ENCODE measurements at regions not wholly inside any gene's neighbourhood (a gene's known extent, or its start where the extent isn't known, plus 50 kb on each side); places are given as distances from the start of the nearest gene placed in this dataset.
A peak's percentile ranks its signal among the peaks of the same experiment; 100 is the strongest.

GRCh38 chr6:132929141-132929540 lies 114.8 kb downstream of the RPS12 start:
- no peak for TF ChIP-seq CTCF (IDR thresholded peaks at IDR 0.05; ENCODE audit: unreplicated experiment)
- no TSS peak for BruUV-seq (replicated peaks)
- no peak overlapping the region for H3K27ac Mint-ChIP-seq (ENCODE audit: low read depth, unreplicated experiment)
- peaks cover 69% of the 10 kb centered on the region for H3K27me3 Mint-ChIP-seq (ENCODE audit: insufficient read depth, unreplicated experiment)
- no peak overlapping the region for H3K4me3 Mint-ChIP-seq (ENCODE audit: unreplicated experiment)
- POLR2A ChIA-PET = no interaction called here
- no peaks in the 10 kb centered on the region for H3K4me1 Mint-ChIP-seq (ENCODE audit: insufficient read depth, unreplicated experiment)
- peaks cover 7% of the 10 kb centered on the region for H3K36me3 Mint-ChIP-seq (ENCODE audit: insufficient read depth, unreplicated experiment)
- CTCF ChIA-PET = interaction anchor here (0.6 to 0.8 kb wide), 2 partner anchors 9 to 19 kb away, joined by 3 to 5 read pairs; no protein-coding TSS in a partner anchor
- intact Hi-C loops (cut with micrococcal nuclease) = no loop called here
- no peak for DNase-seq (ENCODE audit: unreplicated experiment)
- no peaks in the 10 kb centered on the region for H3K9me3 Mint-ChIP-seq (ENCODE audit: unreplicated experiment)

GRCh38 chr6:132931313-132931712 lies 116.9 kb downstream of the RPS12 start:
- CTCF ChIA-PET = no interaction called here
- Mint-ChIP-seq H3K4me1 (ENCODE audit: insufficient read depth, unreplicated experiment) (no peaks in the 10 kb centered on the region), H3K9me3 (ENCODE audit: unreplicated experiment) (no peaks in the 10 kb centered on the region), H3K27me3 (ENCODE audit: insufficient read depth, unreplicated experiment) (peaks cover 81% of the 10 kb centered on the region), H3K27ac (ENCODE audit: low read depth, unreplicated experiment) (no peak overlapping the region), H3K4me3 (ENCODE audit: unreplicated experiment) (no peak overlapping the region), H3K36me3 (ENCODE audit: insufficient read depth, unreplicated experiment) (peaks cover 7% of the 10 kb centered on the region)
- TF ChIP-seq CTCF (IDR thresholded peaks at IDR 0.05; ENCODE audit: unreplicated experiment) = no peak
- no TSS peak for BruUV-seq (replicated peaks)
- POLR2A ChIA-PET = no interaction called here
- no peak for DNase-seq (ENCODE audit: unreplicated experiment)
- intact Hi-C loops (cut with micrococcal nuclease) = no loop called here

- Mint-ChIP-seq H3K9me3 (ENCODE audit: unreplicated experiment) (no peaks in the 10 kb centered on the region), H3K4me1 (ENCODE audit: insufficient read depth, unreplicated experiment) (no peaks in the 10 kb centered on the region)
- DNase-seq (ENCODE audit: unreplicated experiment) = peak; percentile 12
Measured at GRCh38 chr6:132931936-132932514, 117.7 kb downstream of the RPS12 start.

GRCh38 chr6:132932588-132932987 lies 118.2 kb downstream of the RPS12 start:
- H3K4me1 Mint-ChIP-seq (ENCODE audit: insufficient read depth, unreplicated experiment) = peaks cover 2% of the 10 kb centered on the region

More at GRCh38 chr6:132931936-132932514, 117.7 kb downstream of the RPS12 start:
- intact Hi-C loops (cut with micrococcal nuclease) = no loop called here
- no TSS peak for BruUV-seq (replicated peaks)
- no peak overlapping the region for H3K27ac Mint-ChIP-seq (ENCODE audit: low read depth, unreplicated experiment)
- no peak overlapping the region for H3K4me3 Mint-ChIP-seq (ENCODE audit: unreplicated experiment)
- H3K27me3 Mint-ChIP-seq (ENCODE audit: insufficient read depth, unreplicated experiment) = peaks cover 75% of the 10 kb centered on the region
- TF ChIP-seq CTCF (IDR thresholded peaks at IDR 0.05; ENCODE audit: unreplicated experiment) = no peak
- H3K36me3 Mint-ChIP-seq (ENCODE audit: insufficient read depth, unreplicated experiment) = peaks cover 7% of the 10 kb centered on the region
- ChIA-PET CTCF (no interaction called here), POLR2A (no interaction called here)

More at GRCh38 chr6:132932588-132932987, 118.2 kb downstream of the RPS12 start:
- Mint-ChIP-seq H3K27ac (ENCODE audit: low read depth, unreplicated experiment) (no peak overlapping the region), H3K36me3 (ENCODE audit: insufficient read depth, unreplicated experiment) (peaks cover 7% of the 10 kb centered on the region), H3K27me3 (ENCODE audit: insufficient read depth, unreplicated experiment) (peaks cover 70% of the 10 kb centered on the region), H3K9me3 (ENCODE audit: unreplicated experiment) (no peaks in the 10 kb centered on the region), H3K4me3 (ENCODE audit: unreplicated experiment) (no peak overlapping the region)
- POLR2A ChIA-PET = no interaction called here
- no peak for TF ChIP-seq CTCF (IDR thresholded peaks at IDR 0.05; ENCODE audit: unreplicated experiment)
- no TSS peak for BruUV-seq (replicated peaks)
- intact Hi-C loops (cut with micrococcal nuclease) = no loop called here
- no peak for DNase-seq (ENCODE audit: unreplicated experiment)
- CTCF ChIA-PET = interaction anchor here (0.7 kb wide), 1 partner anchor 85 kb away, joined by 3 read pairs; no protein-coding TSS in a partner anchor

Data from MCF 10A (cell line).